Stimulated activated CD4-positive, alpha-beta T cell treated with anti-CD3 and anti-CD28 coated beads, Interleukin-1b, Interleukin-23, amount 100 ng/mL, for 48 hours (primary cell): ENCODE measurements at regions not wholly inside any gene's neighbourhood (a gene's known extent, or its start where the extent isn't known, plus 50 kb on each side); places are given as distances from the start of the nearest gene placed in this dataset.

Source experiments
- DNase-seq: peaks from one replicate; pipeline ENCODE4 v3.0.0-alpha.2; 2020

- no peak for DNase-seq
Measured at GRCh38 chr5:87499478-87500410, 87.0 kb upstream of the CCNH start.
